Hippocampal formation (tissue), 2 donors: ENCODE measurements at regions not wholly inside any gene's neighbourhood (a gene's known extent, or its start where the extent isn't known, plus 50 kb on each side); places are given as distances from the start of the nearest gene placed in this dataset.

Experiments
- DNase-seq, 2 donors: peaks; one replicate each; lab custom pipeline; 2025; lab: John Stamatoyannopoulos, UW

DNA sequence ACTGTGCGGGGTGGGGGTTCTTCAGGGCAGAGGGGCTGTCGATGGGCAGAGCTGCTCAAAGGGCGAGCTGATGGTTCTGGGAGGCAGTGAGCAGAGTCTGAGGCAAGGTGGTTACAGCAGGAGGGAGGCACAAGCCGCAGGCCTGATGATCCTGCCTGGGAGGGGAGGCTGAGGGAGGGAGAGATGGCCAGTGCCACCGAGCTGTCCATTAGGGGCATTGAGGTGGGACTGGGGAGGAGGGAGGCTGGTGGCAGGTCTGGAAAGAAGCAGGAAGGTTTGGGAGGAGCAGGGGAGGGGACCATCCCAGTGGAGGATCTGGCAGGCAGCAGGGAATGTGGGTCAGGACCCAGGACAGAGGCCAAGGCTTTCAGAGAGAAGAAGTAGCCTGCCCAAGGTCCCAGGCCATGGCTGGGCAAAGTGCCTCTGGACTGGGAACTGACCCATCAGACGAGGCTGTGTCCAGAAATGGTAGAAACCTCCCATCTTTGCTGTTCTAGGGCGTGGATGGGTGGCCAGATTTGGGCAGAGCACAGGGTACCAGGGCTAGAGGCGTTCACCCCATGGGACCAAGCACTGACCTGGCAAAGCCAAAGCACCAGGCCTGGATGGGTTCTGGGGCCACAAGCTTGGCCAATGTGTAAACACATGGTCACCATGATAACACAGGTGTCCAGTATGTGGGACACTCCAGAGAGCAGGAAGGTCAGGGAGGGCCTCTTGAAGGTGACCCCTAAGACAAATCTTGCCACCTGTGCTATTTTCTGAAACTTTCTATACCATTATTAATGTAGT, 55.5 kb downstream of the INHBB start:
- no peak for DNase-seq

GRCh38 chr2:120402067-120402433, 56.1 kb downstream of the INHBB start:
- DNase-seq: no peak

- DNase-seq: no peak
These were observed 56.6 kb downstream of the INHBB start for GRCh38 chr2:120402508-120402907.

GRCh38 chr2:120403261-120403660, 57.3 kb downstream of the INHBB start:
- no peak for DNase-seq

DNA sequence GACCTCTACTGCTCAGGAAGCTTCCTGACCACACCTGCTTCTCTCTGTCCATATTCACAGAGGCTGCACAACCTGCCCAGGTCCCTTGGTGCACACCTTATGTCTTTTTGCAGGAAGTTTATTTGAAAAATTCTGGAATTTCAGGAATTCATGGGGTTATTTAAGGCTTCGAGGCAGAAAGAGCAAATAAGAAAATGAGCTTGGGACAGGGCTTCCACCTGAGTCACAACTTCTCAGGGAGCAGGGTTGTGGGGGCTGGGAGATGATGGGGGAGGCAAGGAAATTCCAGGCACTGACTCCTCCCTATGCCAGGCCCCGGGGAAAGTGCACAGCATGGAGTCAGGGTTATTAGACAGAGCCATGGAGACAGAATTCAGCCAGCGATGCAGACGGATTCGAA, 57.7 kb downstream of the INHBB start:
- DNase-seq: no peak

- DNase-seq: no peak
These were observed 58.3 kb downstream of the INHBB start for GRCh38 chr2:120404274-120404673.

DNA sequence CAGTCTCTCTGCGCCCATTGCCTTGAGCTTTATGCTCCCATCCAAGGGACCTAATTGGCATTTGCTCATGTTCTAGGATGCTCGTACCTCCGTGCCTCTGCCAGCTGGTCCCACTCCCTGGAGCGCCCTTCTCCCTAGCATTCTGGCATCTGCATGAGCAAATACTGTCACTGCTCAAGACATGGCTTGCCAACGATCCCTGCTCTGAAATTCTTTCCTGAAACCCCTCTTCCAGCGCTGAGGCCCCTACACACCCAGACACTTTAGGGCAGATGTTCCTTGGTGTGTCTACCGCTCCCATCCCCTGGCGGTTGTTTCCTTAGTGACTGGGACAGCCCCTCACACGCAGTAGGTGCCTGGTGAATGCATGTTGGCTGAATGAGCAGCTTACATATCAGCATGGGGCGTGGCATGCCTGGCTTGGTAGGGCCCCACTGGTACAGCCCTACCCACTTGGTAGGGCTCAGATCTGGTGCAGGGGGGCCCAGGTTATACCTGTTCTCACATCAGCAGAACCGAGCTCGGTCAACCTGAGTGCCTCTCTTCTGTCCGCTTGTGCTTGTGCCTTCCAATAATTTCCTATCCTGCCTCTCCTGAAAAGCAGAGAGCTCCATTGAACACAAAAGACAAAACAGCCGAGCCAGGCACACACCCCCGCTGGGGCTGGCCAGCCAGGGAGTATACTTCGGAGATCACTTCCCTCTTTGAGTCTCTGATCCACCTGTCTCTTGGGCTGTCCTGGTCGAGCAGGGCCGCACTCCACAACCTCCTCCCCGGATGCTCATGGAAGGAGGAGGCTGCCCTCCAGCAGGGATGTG, 59.2 kb downstream of the INHBB start:
- no peak for DNase-seq

DNA sequence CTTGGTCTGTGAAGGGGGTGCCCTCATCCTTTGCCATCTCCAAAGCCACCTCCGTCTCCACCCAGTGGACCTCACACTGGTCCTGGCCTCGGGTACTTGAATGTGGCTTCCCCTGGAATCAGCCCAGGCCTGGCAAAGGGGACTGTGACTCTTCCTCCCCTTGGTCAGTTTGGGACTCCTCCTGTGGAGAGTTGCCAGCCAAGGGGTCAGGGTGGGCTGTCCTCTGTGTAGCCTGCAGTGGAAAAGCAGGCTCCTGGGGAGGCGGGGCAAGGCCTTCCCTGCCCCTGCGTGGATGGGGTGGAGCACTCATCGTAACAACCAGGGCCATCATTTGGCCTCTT, 59.8 kb downstream of the INHBB start:
- DNase-seq: no peak

DNA sequence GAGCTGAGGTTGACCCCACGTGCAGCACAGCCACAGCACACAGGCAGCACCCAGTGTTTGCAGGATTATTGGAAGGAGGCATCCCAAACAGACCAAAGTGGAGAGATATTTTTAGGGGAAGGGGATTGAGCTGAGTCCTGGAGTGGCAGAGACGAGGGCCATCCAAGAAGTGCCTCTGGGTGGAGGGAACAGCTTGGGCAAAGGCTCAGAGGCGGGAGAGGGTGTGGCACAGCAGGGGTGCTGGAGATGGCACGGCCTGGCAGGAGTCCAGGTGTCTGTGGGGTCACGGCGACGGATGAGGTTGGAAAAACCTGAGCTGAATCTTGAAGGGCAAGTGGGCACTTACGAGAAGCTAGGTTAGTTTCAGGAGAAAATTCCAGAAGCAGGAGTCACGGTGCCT, 60.6 kb downstream of the INHBB start:
- no peak for DNase-seq

DNA sequence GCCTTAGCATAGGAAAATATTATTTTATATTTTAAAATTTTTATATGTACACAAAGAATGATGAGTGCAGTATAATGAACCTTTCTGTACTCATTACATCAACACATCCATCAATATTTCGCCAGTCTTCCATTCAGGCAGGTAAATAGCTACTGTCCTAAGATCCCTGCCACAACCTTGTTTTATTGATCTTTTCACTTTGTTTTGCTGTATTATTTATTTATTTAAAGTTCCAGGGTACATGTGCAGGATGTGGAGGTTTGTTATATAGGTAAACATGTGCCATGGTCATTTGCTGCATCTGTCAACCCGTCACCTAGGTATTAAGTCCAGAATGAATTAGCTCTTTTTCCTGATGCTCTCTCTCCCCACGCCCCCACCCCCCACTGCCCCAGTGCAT, 64.6 kb downstream of the INHBB start:
- no peak for DNase-seq

- no peak for DNase-seq
These were observed 69.1 kb downstream of the INHBB start for GRCh38 chr2:120415060-120415459.

GRCh38 chr2:120415728-120416509, 70.0 kb downstream of the INHBB start:
- DNase-seq: no peak

GRCh38 chr2:120418174-120418787, 72.3 kb downstream of the INHBB start:
- no peak for DNase-seq

GRCh38 chr2:120419073-120419472, 73.1 kb downstream of the INHBB start:
- peak in 1 of 2 donors; percentile 7 for DNase-seq

DNA sequence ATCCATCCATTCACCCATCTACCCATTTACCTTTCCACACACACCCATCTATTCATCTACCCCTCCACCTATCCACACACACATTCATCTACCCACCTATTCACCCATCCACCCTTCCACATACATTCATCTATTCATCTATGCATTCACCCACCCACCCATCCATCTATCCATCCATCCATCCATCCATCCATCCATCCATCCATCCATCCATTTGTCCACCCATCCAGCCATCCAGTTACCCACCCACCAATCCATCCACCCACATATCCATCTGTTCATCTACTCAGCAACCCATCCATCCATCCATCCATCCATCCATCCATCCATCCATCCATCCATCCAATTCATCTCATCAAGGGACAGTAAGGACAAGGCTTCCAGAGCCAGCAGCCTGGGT, 74.0 kb downstream of the INHBB start:
- DNase-seq: no peak

DNA sequence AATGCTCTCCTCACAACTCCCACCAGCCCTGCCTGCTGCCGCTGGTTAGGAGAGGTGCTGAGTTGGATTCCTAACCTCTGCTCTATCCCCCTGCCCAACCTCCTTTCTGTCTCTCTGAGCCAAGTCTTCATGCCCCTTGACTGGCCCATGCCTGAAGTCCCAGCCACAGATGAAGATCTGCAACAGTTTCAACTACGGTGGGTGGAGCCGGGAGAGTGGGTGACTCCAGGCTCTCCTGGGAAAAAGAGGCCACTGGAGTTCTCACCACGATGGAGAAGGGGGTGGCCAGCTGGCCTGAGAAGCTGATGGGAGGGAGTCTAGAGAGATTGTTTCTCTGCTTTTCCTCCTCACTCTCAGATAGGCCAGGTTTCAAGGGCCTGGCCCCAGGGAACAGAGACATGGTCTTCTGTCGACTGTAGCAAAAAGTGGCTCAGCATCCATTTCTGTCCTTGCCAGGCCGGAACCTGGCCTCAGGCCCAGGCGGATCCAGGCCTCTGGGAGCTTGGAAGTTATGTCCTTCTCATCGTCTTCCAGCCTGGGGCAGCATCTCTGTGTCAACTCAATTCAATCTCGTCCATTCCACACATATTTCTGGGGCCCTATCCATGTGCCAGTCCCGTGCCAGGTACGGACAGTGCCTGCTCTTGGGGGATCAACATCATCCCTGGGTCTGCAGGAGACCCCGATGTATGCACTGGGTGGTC, 75.3 kb downstream of the INHBB start:
- no peak for DNase-seq

GRCh38 chr2:120421830-120422175, 75.9 kb downstream of the INHBB start:
- DNase-seq: no peak

GRCh38 chr2:120422465-120423160, 76.7 kb downstream of the INHBB start:
- DNase-seq: no peak

DNA sequence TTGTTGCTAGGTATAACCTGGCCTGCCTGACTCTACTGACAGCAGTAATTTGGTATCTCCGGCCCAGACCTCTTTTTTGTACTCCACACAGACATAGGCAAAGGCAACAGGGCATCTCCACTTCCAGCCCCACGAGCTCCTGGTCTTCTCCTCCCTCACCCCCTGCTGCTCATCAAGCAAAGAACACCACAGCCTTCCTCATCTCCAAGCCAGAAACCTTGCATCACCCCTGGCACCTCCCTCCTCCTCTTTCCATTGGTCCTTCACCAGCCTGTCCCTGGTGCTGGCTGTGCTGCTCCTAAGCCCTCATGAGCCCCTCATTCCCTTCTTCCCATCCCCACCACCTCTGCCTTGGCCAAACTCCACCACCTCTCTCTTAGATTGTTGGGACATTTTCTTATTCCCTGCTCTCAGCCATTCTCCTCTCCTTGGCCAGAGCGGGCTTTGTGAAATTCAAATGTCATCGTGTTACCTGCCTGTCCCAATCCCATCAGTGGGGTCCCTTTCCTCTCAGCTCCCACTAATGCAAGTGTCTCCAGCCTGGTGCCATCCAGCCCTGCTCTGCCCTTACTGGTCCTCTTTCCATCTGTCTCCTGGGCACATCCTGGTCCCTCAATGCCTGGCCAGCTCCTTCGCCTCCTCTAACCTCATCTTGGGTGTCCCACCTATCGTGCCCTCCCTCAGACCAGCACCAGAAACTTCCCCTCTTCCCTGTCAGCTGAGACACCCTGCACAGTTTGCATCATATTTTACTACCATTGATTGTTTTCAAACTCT, 77.4 kb downstream of the INHBB start:
- DNase-seq: no peak

DNA sequence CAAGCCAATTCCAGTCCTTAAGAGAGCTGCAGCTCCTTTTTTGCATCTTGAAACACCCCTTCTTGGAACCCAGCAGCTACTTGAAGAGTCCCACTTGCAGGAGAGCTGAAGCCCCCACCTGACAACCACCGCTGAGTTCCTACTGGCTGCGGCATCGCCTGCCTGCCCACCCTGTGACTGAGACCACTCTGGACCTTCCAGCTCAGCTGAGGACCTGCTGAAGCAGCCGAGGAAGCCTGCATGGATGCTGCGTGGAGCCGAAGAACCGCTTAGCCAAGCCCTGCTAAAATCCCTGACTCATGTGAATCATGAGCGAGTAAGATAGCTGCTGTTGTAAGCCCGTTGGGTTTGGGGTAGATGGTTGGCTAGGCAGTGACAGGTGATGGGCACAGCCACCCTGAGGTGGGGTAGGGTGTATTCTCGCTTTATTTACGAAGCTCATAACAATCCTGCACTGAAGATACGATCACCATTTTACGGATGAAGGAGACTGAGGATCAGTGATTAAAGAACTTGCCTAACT, 78.4 kb downstream of the INHBB start:
- DNase-seq: no peak
